Stomach smooth muscle (tissue), 2 donors: ENCODE measurements at regions not wholly inside any gene's neighbourhood (a gene's known extent, or its start where the extent isn't known, plus 50 kb on each side); places are given as distances from the start of the nearest gene placed in this dataset.

Experiments used
- H3K27ac ChIP-seq: one replicate; pipeline ENCODE4 v1.7.0; 2013; ENCODE audit warnings: mild to moderate bottlenecking, low read length, inconsistent platforms
- H3K27me3 ChIP-seq, 2 donors: one replicate each; pipeline ENCODE4 v1.7.0; 2013; ENCODE audit warnings: low read length in 2 of 2; ENCODE audit not compliant: insufficient read depth in 2 of 2, control insufficient read depth in 1 of 2
- H3K36me3 ChIP-seq, 2 donors: one replicate each; pipeline ENCODE4 v1.7.0; 2013; ENCODE audit warnings: low read length in 2 of 2; ENCODE audit not compliant: control insufficient read depth in 2 of 2, insufficient read depth in 2 of 2
- H3K4me1 ChIP-seq: one replicate; pipeline ENCODE4 v1.7.0; 2013; ENCODE audit warnings: low read length; ENCODE audit not compliant: control insufficient read depth, insufficient read depth
- H3K4me3 ChIP-seq, 2 donors: one replicate each; pipeline ENCODE4 v1.7.0; 2013; ENCODE audit warnings: low read length in 2 of 2
- H3K9ac ChIP-seq, 2 donors: one replicate each; pipeline ENCODE4 v1.7.0; 2013; ENCODE audit warnings: low read length in 2 of 2, mild to moderate bottlenecking in 1 of 2
- H3K9me3 ChIP-seq, 2 donors: one replicate each; pipeline ENCODE4 v1.7.0; 2013; ENCODE audit warnings: low read length in 2 of 2; ENCODE audit not compliant: control insufficient read depth in 2 of 2
- donor health status: healthy.
- donor health status: Pancreatic carcinoma.

DNA sequence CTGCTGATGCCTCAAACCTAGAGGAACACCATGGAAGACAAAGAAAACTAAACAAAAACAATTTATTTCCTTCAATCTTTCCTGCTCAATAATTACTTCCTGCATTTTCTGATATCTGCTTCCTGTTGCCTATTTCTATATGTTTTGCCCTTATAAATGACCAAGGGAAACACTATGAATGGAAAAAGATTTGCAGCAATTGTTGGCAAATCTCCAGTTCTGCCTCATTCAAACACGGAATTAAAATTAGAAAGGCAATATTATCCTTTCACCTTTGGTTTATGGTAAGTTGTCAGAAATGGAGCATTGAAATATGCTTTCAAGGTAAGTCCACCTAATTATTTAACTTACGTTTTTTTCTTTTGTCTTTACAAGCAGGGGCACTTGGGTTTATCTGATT is 552.2 kb upstream of the ANKRD30A start:
- H3K9me3 ChIP-seq: no peaks in the 10 kb centered on the region
- no peak overlapping the region for H3K4me3 ChIP-seq
- no peaks in the 10 kb centered on the region for H3K27me3 ChIP-seq
- H3K36me3 ChIP-seq: no peaks in the 10 kb centered on the region
- no peak overlapping the region for H3K27ac ChIP-seq
- no peaks in the 10 kb centered on the region for H3K4me1 ChIP-seq
- H3K9ac ChIP-seq: no peak overlapping the region

DNA sequence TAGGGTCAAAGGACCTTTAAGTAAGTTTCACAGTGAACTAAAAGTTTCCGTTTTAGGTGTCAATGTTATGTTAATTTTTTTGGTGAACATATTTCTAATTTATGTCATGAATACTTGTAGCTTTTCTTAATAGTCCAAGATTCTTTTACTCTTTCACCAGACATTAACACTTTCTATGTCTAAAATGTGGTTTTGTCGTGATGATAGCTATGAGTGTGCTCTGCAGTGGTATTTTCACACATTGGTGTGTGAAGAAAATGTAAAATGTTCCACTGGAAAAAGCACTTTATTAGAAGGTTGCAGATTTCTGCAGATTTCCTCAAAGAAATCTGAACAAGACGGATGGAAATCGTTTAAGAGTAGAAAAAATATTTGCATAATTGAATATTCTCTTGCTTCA is 561.0 kb upstream of the ANKRD30A start:
- Histone ChIP-seq H3K4me3 (no peak overlapping the region), H3K9ac (no peak overlapping the region), H3K36me3 (no peaks in the 10 kb centered on the region), H3K9me3 (no peaks in the 10 kb centered on the region), H3K27ac (no peak overlapping the region), H3K4me1 (no peaks in the 10 kb centered on the region), H3K27me3 (no peaks in the 10 kb centered on the region)

DNA sequence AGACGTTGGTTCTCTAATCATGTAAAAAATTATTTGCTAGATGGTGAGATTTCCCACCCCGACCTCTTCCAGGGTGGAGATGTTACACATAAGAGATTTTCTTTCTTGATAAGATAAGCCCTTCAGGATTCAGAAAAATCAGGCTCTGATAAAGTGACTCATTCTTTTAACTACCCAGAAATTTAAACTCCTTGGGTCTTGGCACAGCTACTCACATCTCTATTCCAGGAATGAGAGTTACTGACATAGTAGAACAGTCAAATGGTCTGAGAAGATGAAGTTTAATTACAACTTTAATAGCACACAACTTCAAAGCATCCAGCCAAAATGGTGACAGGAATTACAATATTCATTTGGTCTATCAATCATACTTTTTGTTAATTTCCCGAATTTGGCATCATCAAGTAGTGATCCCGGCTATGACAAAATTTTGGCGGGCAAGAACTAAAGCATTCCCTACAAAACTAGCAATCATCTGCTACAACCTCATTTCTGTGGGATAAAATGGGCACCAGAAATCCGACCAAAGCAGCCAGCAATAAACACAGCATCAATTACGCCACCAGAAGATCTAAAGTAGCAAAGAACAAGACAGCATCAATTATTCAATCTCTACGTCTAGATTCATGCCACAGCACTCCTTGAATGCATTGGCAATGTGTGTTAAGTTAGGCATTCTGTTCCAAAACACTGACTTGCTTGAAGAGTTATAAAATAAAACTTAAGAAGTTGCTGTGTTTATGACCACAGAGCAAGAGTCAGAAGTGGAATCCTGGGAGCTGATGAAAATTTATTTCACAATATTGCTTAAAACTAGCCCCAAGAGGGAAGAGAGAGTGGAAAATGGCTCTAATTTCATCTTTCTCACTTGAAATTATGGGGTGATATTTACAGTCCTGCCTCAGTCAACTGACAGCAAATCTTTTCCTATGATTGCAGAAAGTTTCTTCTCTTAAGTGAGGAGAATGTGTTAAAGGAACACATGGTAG is 565.7 kb upstream of the ANKRD30A start:
- no peaks in the 10 kb centered on the region for H3K9me3 ChIP-seq

GRCh38 chr10:36556468-36556867 is 568.9 kb upstream of the ANKRD30A start:
- Histone ChIP-seq H3K4me1 (no peaks in the 10 kb centered on the region), H3K4me3 (no peak overlapping the region), H3K27me3 (no peaks in the 10 kb centered on the region), H3K36me3 (no peaks in the 10 kb centered on the region), H3K9ac (no peak overlapping the region), H3K27ac (no peak overlapping the region), H3K9me3 (no peaks in the 10 kb centered on the region)

More for the DNA sequence above, 565.7 kb upstream of the ANKRD30A start:
- no peaks in the 10 kb centered on the region for H3K4me1 ChIP-seq
- no peaks in the 10 kb centered on the region for H3K27me3 ChIP-seq
- no peak overlapping the region for H3K27ac ChIP-seq
- H3K4me3 ChIP-seq: no peak overlapping the region
- H3K9ac ChIP-seq: no peak overlapping the region
- H3K36me3 ChIP-seq: no peaks in the 10 kb centered on the region

DNA sequence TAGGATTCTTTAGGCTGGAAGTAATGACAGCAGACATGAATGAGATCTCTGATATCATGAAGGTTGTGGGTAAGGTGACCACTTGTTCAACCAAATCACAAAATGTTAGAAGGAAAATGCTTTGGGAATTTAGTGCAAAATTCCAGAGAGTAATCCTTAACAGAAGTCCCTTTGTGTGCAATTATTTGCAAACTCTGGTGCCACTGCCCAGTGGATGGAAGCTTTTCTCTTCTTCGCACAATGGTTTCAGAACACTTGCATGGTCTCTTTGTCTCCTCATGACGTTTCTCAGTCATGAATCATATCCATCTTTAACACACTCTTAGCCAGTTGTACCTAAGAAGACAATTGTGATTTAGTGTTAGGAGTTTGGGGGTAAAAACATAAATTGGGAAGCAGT is 570.4 kb upstream of the ANKRD30A start:
- no peak overlapping the region for H3K4me3 ChIP-seq
- H3K27ac ChIP-seq: no peak overlapping the region
- H3K27me3 ChIP-seq: no peaks in the 10 kb centered on the region
- H3K4me1 ChIP-seq: no peaks in the 10 kb centered on the region
- no peaks in the 10 kb centered on the region for H3K9me3 ChIP-seq
- no peak overlapping the region for H3K9ac ChIP-seq
- no peaks in the 10 kb centered on the region for H3K36me3 ChIP-seq

- H3K9ac ChIP-seq: no peak overlapping the region
- no peak overlapping the region for H3K4me3 ChIP-seq
- H3K9me3 ChIP-seq: peaks cover 0 to 2% of the 10 kb centered on the region in 2 donors
- no peaks in the 10 kb centered on the region for H3K27me3 ChIP-seq
- no peaks in the 10 kb centered on the region for H3K36me3 ChIP-seq
- H3K4me1 ChIP-seq: no peaks in the 10 kb centered on the region
- no peak overlapping the region for H3K27ac ChIP-seq
Measured at GRCh38 chr10:36547965-36548364, 577.4 kb upstream of the ANKRD30A start.

GRCh38 chr10:36542493-36542892 is 582.9 kb upstream of the ANKRD30A start:
- Histone ChIP-seq H3K4me3 (no peak overlapping the region), H3K27ac (no peak overlapping the region), H3K9me3 (peaks cover 0 to 2% of the 10 kb centered on the region in 2 donors), H3K36me3 (no peaks in the 10 kb centered on the region), H3K4me1 (no peaks in the 10 kb centered on the region), H3K27me3 (no peaks in the 10 kb centered on the region), H3K9ac (no peak overlapping the region)

DNA sequence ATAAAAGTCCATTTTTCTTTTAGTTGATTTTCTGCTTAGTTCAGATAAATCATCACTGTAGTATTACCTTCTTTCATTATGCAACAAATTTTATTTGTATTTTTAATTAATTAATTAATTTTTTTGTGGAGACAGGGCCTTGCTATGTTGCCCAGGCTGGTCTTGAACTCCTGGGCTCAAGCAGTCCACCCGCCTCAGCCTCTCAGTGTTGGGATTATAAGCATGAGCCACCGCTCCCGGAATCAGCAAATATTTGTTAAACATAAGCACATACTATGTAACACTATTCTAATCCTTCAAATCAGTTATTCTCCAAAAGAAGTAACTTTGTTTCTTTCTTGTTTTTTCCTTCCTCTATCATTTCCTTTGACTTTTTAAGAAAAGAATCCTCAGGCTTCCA is 584.8 kb upstream of the ANKRD30A start:
- H3K27ac ChIP-seq: no peak overlapping the region
- no peaks in the 10 kb centered on the region for H3K4me1 ChIP-seq
- H3K36me3 ChIP-seq: no peaks in the 10 kb centered on the region
- no peak overlapping the region for H3K9ac ChIP-seq
- peaks cover 0 to 2% of the 10 kb centered on the region in 2 donors for H3K9me3 ChIP-seq
- H3K4me3 ChIP-seq: no peak overlapping the region
- no peaks in the 10 kb centered on the region for H3K27me3 ChIP-seq

GRCh38 chr10:36538953-36539586 is 586.3 kb upstream of the ANKRD30A start:
- Histone ChIP-seq H3K27me3 (no peaks in the 10 kb centered on the region), H3K36me3 (no peaks in the 10 kb centered on the region), H3K4me3 (no peak overlapping the region), H3K9me3 (no peaks in the 10 kb centered on the region), H3K27ac (no peak overlapping the region), H3K4me1 (no peaks in the 10 kb centered on the region), H3K9ac (no peak overlapping the region)

GRCh38 chr10:36534471-36535002 is 590.9 kb upstream of the ANKRD30A start:
- Histone ChIP-seq H3K9ac (no peak overlapping the region), H3K36me3 (no peaks in the 10 kb centered on the region), H3K4me3 (no peak overlapping the region), H3K27me3 (no peaks in the 10 kb centered on the region), H3K4me1 (no peaks in the 10 kb centered on the region), H3K9me3 (peaks cover 0 to 7% of the 10 kb centered on the region in 2 donors), H3K27ac (no peak overlapping the region)
